ENCODE measurements at regions not wholly inside any gene's neighbourhood (a gene's known extent, or its start where the extent isn't known, plus 50 kb on each side); places are given as distances from the start of the nearest gene placed in this dataset.

DNA sequence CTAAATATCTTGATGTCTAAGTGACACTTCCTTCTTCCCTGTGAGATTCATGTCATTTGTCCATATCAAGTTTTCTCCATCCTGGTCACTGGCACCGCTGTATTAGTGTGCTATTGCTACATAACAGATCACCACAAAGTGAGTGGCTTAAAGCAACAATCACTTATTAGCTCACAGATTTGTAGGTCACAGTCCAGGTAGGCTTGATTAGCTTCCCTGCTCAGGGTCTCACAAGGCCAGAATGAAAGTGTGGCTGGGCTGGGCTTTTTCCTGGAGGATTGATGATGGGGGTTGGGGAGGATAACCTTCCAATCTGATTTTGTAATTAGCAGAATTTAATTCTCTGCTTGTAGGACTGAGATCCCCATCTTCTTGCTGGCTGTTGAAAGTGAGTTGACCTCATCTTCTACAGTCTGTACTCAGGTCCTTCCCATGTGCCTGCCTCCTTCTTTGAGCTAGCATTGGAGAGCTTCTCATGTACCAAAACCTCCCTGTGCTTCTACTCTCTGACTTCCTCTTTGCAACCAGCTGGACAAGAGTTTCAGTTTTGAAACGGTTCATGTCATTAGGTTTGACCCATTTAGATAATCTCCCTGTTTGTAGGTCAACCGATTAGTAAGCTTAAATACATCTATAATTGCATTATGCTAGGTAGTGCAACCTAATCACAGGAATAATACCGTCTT is 152.4 kb upstream of the MAN1A1 start:
- TF ChIP-seq POLR2A (IDR thresholded peaks at IDR 0.05; ENCODE audit: low read depth, low read length) (no peak), POLR2AphosphoS5 (IDR thresholded peaks at IDR 0.05; ENCODE audit: low read depth, low read length) (no peak)
